ENCODE measurements at regions not wholly inside any gene's neighbourhood (a gene's known extent, or its start where the extent isn't known, plus 50 kb on each side); places are given as distances from the start of the nearest gene placed in this dataset.

DNA sequence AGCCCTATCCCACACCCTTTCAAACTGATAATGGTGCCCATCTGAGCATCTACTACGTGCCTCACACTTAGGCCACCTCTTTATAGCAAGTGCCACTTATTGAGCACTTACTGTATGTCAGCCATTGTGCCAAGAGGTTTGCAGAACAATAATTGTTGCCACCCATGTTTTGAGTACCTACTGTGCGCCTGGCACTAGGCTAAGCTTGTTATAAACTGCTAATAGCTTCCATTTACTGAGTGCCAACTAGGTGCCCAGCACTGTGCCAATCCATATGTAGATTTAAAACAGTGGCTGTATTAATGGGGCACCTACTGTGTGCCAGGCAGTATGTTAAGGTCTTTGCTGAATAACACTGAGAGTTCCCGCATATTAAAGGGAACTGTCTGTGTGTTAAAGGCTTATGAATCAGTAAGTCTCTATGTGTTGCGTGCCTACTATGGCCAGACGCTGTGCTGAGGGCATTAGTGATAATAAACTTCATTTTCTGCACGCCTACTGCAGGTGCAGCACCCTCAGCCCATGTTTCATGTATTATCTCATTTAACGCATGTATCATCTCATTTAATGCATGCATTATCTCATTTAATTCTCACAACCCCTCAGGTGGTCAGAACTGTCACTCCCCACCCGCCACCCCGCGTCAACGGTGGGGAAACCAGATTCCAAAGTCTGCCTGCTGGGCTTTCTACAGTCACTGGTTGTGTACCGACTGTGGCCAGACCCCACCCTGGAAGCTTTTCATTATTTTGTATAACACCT, 105.0 kb downstream of the PTPRS start:
- Histone ChIP-seq H3K79me1 (ENCODE audit: low read depth, low read length) (peaks cover 2% of the 10 kb centered on the region; the same call in 1 of the 2 replicates), H2BK120ac (replicated peaks; ENCODE audit: low read depth, low read length) (no peak overlapping the region), H2AFZ (ENCODE audit: low read length) (no peak overlapping the region), H3K56ac (replicated peaks; ENCODE audit: insufficient read length, low read depth, low read length) (no peak overlapping the region), H3K27ac (ENCODE audit: low read depth, low read length) (no peak overlapping the region), H3K14ac (ENCODE audit: insufficient read length) (no peak overlapping the region), H3K36me3 (ENCODE audit: control insufficient read depth in 2 of 4, insufficient read depth in 4 of 4, low read length in 3 of 4) (peaks cover 0 to 26% (median 16%) of the 10 kb centered on the region in 4 experiments; a peak in 6 of 8 replicates), H3K23me2 (ENCODE audit: low read depth, low read length) (0 out of 2 replicates have a peak, but pooled peaks cover 2% of the 10 kb centered on the region), H3K79me2 (ENCODE audit: control insufficient read depth in 1 of 2, insufficient read depth in 2 of 2, low read length in 2 of 2) (no peaks in the 10 kb centered on the region), H3K18ac (ENCODE audit: extremely low read depth, low read length) (no peak overlapping the region), H2BK12ac (ENCODE audit: low read depth, low read length) (no peak overlapping the region), H3K4me2 (ENCODE audit: insufficient read depth in 1 of 2, low read depth in 2 of 2, low read length in 2 of 2) (no peak overlapping the region), H4K20me1 (replicated peaks in 1 of 2; ENCODE audit: control insufficient read depth in 1 of 2, insufficient read depth in 2 of 2, low read length in 2 of 2) (peaks cover 3 to 9% of the 10 kb centered on the region in 2 experiments), H3K4me1 (replicated peaks in 1 of 4; ENCODE audit: control insufficient read depth in 3 of 4, insufficient read depth in 4 of 4, low read length in 3 of 4) (no peaks in the 10 kb centered on the region), H4K91ac (replicated peaks; ENCODE audit: insufficient read length, low read length) (no peak overlapping the region), H3K23ac (ENCODE audit: insufficient read length) (no peak overlapping the region), H4K5ac (ENCODE audit: insufficient read length, low read depth, low read length) (no peak overlapping the region), H2BK20ac (ENCODE audit: low read length) (no peak overlapping the region), H3K9me3 (ENCODE audit: insufficient read depth in 2 of 2, low read depth in 1 of 2, low read length in 1 of 2) (no peaks in the 10 kb centered on the region; a peak in 1 of 4 replicates), H3K9ac (replicated peaks in 1 of 4; ENCODE audit: extremely low read depth in 1 of 4, low read depth in 3 of 4, low read length in 3 of 4) (no peak overlapping the region), H3K4ac (replicated peaks; ENCODE audit: insufficient read length, low read depth, low read length) (no peak overlapping the region), H3K27me3 (replicated peaks in 1 of 4; ENCODE audit: control insufficient read depth in 3 of 4, extremely low read depth in 1 of 4, insufficient read depth in 3 of 4, low read length in 3 of 4) (no peaks in the 10 kb centered on the region), H2BK15ac (ENCODE audit: low read length) (no peak overlapping the region), H3K4me3 (ENCODE audit: extremely low read depth in 1 of 4, insufficient read depth in 2 of 4, low read depth in 3 of 4, low read length in 4 of 4) (no peak overlapping the region), H4K8ac (ENCODE audit: extremely low read depth, insufficient read depth, low read length) (no peak overlapping the region), H2BK5ac (ENCODE audit: low read depth, low read length) (no peak overlapping the region), H2AK5ac (ENCODE audit: low read depth, low read length) (no peak overlapping the region)
- CTCF ChIA-PET (ENCODE audit: partially characterized antibody): interaction anchor here (0.9 to 1.9 kb wide), 2 partner anchors 9 to 19 kb away, joined by 3 to 7 read pairs; no protein-coding TSS in a partner anchor
- FAIRE-seq: no peak
- 90% methylated on average over 12 of the region's 12 CpGs; no CpG with 5 or more reads in 1 of the 2 experiments for WGBS, 2 experiments (ENCODE audit: extremely low coverage in 1 of 2, insufficient coverage in 1 of 2, insufficient read length in 1 of 2, insufficient replicate concordance in 2 of 2, low coverage in 1 of 2, low lambda C conversion rate in 2 of 2, missing lambda C conversion rate in 1 of 2)
- POLR2A ChIA-PET (ENCODE audit: partially characterized antibody): no interaction called here
- DNase-seq (ENCODE audit: low read depth in 1 of 2, low spot score in 2 of 2): no peak
- TF ChIP-seq EGR1 (IDR thresholded peaks at IDR 0.05; ENCODE audit: borderline replicate concordance, low read depth, low read length): no peak
- TF ChIP-seq, protein P1, sequence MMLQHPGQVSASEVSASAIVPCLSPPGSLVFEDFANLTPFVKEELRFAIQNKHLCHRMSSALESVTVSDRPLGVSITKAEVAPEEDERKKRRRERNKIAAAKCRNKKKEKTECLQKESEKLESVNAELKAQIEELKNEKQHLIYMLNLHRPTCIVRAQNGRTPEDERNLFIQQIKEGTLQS (IDR thresholded peaks at IDR 0.05; ENCODE audit: insufficient read depth, low read depth, low read length): no peak
- no peak for TF ChIP-seq KDM4A (IDR thresholded peaks at IDR 0.05; ENCODE audit: low read depth, low read length, severe bottlenecking)
- no peak for TF ChIP-seq NANOG (IDR thresholded peaks at IDR 0.05; ENCODE audit: insufficient read depth, low read depth, low read length, poor library complexity, severe bottlenecking)
- no peak for TF ChIP-seq CBX8 (IDR thresholded peaks at IDR 0.05; ENCODE audit: borderline replicate concordance, low read depth, low read length)
- TF ChIP-seq SRF (IDR thresholded peaks at IDR 0.05; ENCODE audit: low read depth, low read length): no peak
- TF ChIP-seq RXRA (IDR thresholded peaks at IDR 0.05; ENCODE audit: insufficient read depth, low read depth, low read length): no peak
- TF ChIP-seq SAP30 (IDR thresholded peaks at IDR 0.05; ENCODE audit: insufficient read depth, insufficient replicate concordance, low read length): no peak
- TF ChIP-seq, protein P2, sequence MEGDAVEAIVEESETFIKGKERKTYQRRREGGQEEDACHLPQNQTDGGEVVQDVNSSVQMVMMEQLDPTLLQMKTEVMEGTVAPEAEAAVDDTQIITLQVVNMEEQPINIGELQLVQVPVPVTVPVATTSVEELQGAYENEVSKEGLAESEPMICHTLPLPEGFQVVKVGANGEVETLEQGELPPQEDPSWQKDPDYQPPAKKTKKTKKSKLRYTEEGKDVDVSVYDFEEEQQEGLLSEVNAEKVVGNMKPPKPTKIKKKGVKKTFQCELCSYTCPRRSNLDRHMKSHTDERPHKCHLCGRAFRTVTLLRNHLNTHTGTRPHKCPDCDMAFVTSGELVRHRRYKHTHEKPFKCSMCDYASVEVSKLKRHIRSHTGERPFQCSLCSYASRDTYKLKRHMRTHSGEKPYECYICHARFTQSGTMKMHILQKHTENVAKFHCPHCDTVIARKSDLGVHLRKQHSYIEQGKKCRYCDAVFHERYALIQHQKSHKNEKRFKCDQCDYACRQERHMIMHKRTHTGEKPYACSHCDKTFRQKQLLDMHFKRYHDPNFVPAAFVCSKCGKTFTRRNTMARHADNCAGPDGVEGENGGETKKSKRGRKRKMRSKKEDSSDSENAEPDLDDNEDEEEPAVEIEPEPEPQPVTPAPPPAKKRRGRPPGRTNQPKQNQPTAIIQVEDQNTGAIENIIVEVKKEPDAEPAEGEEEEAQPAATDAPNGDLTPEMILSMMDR (IDR thresholded peaks at IDR 0.05; ENCODE audit: control extremely low read depth in 1 of 3, insufficient read depth in 1 of 3, low read depth in 1 of 3, low read length in 3 of 3): no peak

Measured in H1 (cell line).